ENCODE measurements at regions not wholly inside any gene's neighbourhood (a gene's known extent, or its start where the extent isn't known, plus 50 kb on each side); places are given as distances from the start of the nearest gene placed in this dataset.
"Not testable (repeated sequence)": the region's sequence is repeated elsewhere in the genome, so short reads cannot be mapped to it uniquely, and the experiment has no call there.

DNA sequence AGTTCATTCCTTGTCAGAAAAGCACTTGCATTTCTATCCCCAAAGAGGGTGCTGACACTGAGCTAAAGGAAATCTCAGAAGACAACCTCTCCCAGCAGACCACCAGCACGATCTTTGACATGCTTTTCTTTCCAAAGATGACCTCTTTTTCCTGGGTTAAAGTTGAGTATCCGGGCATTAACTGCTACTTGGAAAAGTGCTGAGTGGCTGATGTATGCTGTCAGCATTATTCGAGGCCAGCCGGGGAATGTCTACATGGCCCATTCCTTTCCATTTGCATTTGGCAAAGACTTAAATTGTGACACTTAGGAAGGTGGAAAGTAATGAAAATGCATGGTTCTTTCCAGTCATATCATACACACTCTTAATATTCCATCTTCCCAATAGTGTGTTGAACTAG, 90.6 kb upstream of the SKAP2 start:
- DNase-seq, result no peak

DNA sequence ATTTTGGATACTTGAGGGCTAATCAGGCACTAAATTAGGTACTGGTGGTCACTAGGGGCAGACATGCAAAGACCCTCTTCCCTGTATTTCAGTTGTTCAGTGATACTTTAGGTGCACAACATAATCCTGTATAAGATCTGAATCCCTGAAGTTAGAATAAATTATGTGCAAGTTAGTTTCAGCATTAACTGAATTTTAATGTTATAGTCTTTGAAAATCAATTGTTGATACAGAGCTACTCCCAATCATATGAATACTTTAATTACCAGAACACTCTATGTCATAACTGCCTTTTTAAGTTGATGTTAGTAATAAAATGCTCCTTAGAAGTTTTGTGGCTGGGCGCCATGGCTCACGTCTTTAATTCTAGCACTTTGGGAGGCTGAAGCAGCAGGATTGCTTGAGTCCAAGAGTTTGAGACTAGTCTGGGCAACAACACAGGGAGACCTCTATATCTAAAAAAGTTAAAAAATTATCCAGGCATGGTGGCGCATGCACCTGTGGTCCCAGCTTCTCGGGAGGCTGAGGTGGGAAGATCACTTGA, 87.1 kb upstream of the SKAP2 start:
- DNase-seq, result no peak

DNA sequence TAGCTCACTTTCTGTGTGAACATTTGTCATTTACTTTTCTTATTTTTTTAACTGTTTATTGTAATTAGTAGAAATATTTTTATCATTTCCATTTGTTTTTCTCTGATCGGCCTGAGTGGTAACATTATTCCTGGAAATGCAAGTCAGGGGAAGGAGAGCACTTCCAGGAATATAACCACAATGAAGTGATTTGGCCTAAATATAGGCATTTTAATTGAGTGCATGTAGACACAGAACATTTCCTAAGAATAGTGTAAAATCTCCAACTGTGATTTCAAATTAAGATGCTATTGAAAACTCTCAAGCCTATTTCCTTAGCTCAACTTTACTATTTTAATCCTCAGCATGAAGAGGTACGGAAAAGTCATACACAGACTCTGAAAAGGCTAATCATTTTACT, 86.5 kb upstream of the SKAP2 start:
- DNase-seq, result no peak

- DNase-seq, result no peak
Measured at GRCh38 chr7:26949319-26949718, 84.9 kb upstream of the SKAP2 start.

GRCh38 chr7:26948617-26949118, 84.3 kb upstream of the SKAP2 start:
- DNase-seq, result no peak

- no peak for DNase-seq
Measured at GRCh38 chr7:26944501-26945358, 80.3 kb upstream of the SKAP2 start.

DNA sequence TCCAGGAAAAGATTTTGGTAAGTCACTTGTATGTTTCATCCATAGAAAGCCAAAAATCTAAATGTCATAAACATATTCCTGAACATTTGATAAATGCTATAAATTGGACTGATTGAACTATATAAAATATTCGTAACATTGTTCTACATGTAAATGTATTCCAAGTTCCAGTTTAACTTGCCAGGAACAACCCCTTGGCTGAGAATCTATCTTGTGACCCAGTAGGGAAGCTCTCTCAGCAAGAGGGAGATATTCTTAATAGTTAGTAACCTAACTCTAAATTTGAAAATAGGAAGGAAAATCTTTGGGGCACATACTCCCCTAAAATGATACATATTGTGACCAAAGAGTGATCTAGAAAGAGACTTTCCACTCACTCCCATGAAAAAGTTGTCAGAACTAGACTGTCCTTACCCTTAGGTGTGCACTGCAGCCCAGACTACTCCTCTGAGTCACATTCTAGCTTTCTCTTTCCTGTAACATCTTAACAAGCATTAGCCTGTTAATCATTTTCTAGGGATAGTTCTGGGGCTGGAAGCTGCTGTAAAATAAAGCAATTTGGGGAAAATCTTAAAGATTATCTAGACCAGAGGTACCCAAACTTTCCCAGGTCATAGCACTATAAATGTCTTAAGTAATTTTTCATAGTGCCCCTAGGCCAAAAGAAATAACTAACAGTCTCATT, 73.7 kb upstream of the SKAP2 start:
- DNase-seq, result no peak

DNA sequence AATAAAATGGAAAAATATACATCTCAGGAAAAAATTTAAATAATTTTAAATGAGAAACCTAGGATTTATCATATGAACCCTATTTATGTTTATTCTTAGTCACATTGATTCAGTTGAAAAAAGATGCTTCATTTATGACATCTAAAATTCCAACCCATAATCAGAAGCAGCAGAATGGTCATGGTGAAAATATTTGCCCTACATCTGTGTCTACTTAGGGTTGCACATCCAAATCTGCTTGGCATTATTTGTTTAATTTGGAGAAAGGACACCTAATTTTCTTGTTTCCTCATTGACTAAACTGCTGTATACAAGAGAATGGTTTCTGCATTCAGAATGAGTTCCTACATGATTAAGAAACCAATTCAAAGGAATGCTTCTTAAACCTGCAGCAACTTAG, 72.9 kb upstream of the SKAP2 start:
- no peak for DNase-seq

DNA sequence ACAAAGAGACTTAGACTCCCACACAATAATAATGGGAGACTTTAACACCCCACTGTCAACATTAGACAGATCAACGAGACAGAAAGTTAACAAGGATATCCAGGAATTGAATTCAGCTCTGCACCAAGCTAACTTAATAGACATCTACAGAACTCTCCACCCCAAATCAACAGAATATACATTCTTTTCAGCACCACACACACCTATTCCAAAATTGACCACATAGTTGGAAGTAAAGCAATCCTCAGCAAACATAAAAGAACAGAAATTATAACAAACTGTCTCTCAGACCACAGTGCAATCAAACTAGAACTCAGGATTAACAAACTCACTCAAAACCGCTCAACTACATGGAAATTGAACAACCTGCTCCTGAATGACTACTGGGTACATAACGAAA, 68.2 kb upstream of the SKAP2 start:
- DNase-seq, result not testable (repeated sequence)

- DNase-seq, result no peak
Measured at GRCh38 chr7:26930845-26931244, 66.5 kb upstream of the SKAP2 start.

GRCh38 chr7:26930201-26930600, 65.8 kb upstream of the SKAP2 start:
- no peak for DNase-seq

GRCh38 chr7:26928703-26929347, 64.4 kb upstream of the SKAP2 start:
- DNase-seq, result no peak

DNA sequence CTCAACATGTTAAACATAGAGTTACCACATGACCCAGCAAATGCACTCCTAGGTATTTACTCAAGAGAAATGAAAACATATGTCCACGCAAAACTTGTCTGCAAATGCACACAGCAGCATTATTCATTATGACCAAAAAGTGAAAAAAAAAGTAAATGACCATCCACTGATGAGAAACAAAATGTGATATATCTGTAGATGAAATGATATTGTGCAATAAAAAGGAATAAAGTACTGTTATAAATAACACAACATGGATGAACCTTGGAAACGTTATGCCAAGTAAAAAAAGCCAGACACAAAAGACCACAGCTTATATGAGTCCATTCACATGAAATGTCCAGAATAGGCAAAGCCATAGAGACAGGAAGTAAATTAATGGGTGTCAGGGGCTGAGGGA, 61.4 kb upstream of the SKAP2 start:
- DNase-seq, result no peak

DNA sequence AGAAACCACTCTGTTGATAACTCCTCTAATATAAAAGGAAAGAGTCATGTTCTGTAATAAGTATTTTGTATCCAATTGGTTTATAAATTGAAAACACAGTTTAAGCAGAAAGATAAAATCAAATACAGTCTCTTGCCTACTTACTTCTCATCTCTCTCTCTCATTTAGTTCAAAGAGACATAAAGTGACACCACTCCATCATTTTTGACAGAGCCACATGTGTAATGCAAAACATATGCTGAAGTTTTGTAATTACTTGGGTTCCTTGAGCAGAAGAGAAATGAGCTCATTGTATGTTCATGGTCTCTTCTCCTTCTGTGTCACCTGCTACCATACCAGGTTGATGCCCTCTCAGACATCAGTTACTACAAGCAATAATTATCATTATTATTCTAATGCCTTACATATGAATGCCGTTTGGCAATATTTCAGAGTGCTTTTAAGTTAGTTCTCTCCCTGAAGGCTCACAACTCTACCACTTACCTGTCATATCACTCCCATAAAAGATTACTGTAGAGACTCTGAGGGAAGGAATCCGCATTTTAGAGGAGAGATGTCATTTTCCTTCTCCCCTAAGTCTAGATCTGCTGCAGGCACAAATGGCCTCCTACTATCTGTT, 59.9 kb upstream of the SKAP2 start:
- no peak for DNase-seq

GRCh38 chr7:26919906-26920493, 55.6 kb upstream of the SKAP2 start:
- no peak for DNase-seq

DNA sequence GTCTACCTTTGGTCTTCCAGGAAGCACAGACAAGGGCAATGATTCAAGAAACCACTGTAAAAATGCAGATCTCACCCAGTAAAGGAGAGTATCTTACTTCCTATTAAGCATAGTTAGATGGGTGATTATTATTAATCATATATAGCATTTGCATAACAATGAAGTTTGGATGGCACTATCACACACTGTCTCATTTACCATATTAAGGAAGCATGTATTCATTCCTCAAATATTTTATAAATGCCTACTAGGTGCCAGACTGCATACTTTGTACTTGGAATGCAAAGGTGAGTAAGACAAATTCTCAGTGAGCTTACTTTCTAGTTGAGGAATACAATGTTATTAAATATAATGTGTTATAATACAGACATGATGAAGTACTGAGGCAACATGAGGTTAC, 53.9 kb upstream of the SKAP2 start:
- no peak for DNase-seq

GRCh38 chr7:26916779-26917320, 52.5 kb upstream of the SKAP2 start:
- no peak for DNase-seq

- no peak for DNase-seq
Measured at GRCh38 chr7:26916336-26916735, 51.9 kb upstream of the SKAP2 start.

Measured in SW 1271 (cell line).